Transverse colon (tissue), 3 donors: ENCODE measurements at regions not wholly inside any gene's neighbourhood (a gene's known extent, or its start where the extent isn't known, plus 50 kb on each side); places are given as distances from the start of the nearest gene placed in this dataset.
"Not testable (repeated sequence)": the region's sequence is repeated elsewhere in the genome, so short reads cannot be mapped to it uniquely, and the experiment has no call there.

Experiments used
- POLR2A ChIP-seq: fragments of 450-650 bp; IDR thresholded peaks from one replicate; pipeline ENCODE4 v1.6.1; 2016; ENCODE audit warnings: antibody characterized with exemption, mild to moderate bottlenecking, moderate library complexity
- TF ChIP-seq, protein P1 (sequence below), 5 experiments: fragments of 200-600 bp in 3 of 5; fragments of 450-650 bp in 2 of 5; sonication (generic) in 3 of 5; IDR thresholded peaks; 1 replicate in 2 of 5; 2 replicates in 3 of 5; pipeline ENCODE4 v1.5.1; 2016 to 2017; ENCODE audit warnings: antibody characterized with exemption in 5 of 5, inconsistent platforms in 3 of 5, mild to moderate bottlenecking in 2 of 5, moderate library complexity in 1 of 5

DNA sequence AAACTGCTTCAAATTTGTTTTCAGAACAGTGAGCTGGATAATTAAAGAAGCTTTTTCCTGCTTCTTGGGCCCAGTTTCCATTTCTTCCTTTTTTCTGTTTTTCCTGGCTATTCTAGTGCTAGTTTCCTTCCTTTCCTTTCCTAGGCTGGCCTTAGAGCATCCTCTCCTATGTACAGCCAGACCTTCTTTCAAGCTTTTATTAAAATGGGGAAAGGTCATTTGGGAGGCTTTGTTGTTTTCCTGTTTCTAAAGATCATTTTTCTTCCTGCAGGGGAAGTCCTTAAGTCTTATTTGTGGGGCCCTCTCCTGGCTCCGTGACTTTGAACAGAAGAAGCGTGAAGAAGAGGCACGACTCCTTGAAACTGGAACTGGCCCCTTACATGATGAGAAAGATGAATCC, 85.2 kb upstream of the PZP start:
- TF ChIP-seq, protein P1, sequence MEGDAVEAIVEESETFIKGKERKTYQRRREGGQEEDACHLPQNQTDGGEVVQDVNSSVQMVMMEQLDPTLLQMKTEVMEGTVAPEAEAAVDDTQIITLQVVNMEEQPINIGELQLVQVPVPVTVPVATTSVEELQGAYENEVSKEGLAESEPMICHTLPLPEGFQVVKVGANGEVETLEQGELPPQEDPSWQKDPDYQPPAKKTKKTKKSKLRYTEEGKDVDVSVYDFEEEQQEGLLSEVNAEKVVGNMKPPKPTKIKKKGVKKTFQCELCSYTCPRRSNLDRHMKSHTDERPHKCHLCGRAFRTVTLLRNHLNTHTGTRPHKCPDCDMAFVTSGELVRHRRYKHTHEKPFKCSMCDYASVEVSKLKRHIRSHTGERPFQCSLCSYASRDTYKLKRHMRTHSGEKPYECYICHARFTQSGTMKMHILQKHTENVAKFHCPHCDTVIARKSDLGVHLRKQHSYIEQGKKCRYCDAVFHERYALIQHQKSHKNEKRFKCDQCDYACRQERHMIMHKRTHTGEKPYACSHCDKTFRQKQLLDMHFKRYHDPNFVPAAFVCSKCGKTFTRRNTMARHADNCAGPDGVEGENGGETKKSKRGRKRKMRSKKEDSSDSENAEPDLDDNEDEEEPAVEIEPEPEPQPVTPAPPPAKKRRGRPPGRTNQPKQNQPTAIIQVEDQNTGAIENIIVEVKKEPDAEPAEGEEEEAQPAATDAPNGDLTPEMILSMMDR (IDR thresholded peaks at IDR 0.05) = not testable (repeated sequence)
- not testable (repeated sequence) for TF ChIP-seq POLR2A
